Ishikawa (cell line): ENCODE measurements at regions not wholly inside any gene's neighbourhood (a gene's known extent, or its start where the extent isn't known, plus 50 kb on each side); places are given as distances from the start of the nearest gene placed in this dataset.

ENCODE experiments used
- CEBPB ChIP-seq: IDR thresholded peaks from 2 replicates; pipeline ENCODE4 v1.6.1; 2012
- CREB1 ChIP-seq: IDR thresholded peaks from 2 replicates; pipeline ENCODE4 v1.6.1; 2012; ENCODE audit warnings: low read depth
- EGR1 ChIP-seq: IDR thresholded peaks from 2 replicates; pipeline ENCODE4 v1.6.1; 2012
- EP300 ChIP-seq: IDR thresholded peaks from 2 replicates; pipeline ENCODE4 v1.6.1; 2012; ENCODE audit warnings: borderline replicate concordance
- FOXM1 ChIP-seq: IDR thresholded peaks from 2 replicates; pipeline ENCODE4 v1.6.1; 2012; ENCODE audit warnings: low read depth, borderline replicate concordance
- MAX ChIP-seq: IDR thresholded peaks from 2 replicates; pipeline ENCODE4 v1.6.1; 2012
- NFIC ChIP-seq: IDR thresholded peaks from 2 replicates; pipeline ENCODE4 v1.6.1; 2012
- RAD21 ChIP-seq: IDR thresholded peaks from 2 replicates; pipeline ENCODE4 v1.6.1; 2012; ENCODE audit warnings: low read depth
- TAF1 ChIP-seq: IDR thresholded peaks from 2 replicates; pipeline ENCODE4 v1.6.1; 2012; ENCODE audit warnings: low read depth, mild to moderate bottlenecking
- TCF12 ChIP-seq: IDR thresholded peaks from 2 replicates; pipeline ENCODE4 v1.6.1; 2012; ENCODE audit warnings: low read depth
- TEAD4 ChIP-seq: IDR thresholded peaks from 2 replicates; pipeline ENCODE4 v1.6.1; 2012
- YY1 ChIP-seq: IDR thresholded peaks from 2 replicates; pipeline ENCODE4 v1.6.1; 2012; ENCODE audit warnings: low read depth
- ZBTB7A ChIP-seq: IDR thresholded peaks from 2 replicates; pipeline ENCODE4 v1.6.1; 2012; ENCODE audit warnings: low read depth
- TF ChIP-seq, protein P1 (sequence below): IDR thresholded peaks from 2 replicates; pipeline ENCODE4 v1.6.1; 2012; ENCODE audit warnings: low read depth, mild to moderate bottlenecking
- TF ChIP-seq, protein P2 (sequence below): IDR thresholded peaks from 2 replicates; pipeline ENCODE4 v1.6.1; 2012

DNA sequence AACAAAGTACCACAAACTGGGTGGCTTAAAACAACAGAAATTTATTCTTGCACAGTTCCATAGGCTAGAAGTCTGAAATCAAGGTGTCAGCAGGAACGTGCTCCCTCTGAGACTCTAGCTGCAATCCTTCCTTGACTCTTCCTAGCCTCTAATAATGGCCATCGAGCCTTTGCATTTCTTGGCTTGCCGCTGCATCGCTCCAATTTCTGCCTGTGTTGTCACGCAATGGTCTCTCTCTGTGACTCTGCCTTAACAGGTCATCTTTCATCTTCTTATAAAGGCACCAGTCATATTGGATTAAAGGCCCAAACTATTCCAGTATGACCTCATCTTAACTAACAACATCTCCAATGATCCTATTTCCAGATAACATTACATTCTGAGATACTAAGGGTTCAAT lies 61.0 kb upstream of the FNDC3B start:
- TF ChIP-seq EGR1 (no peak), EP300 (no peak), TCF12 (no peak), RAD21 (no peak), CEBPB (no peak)
- TF ChIP-seq, protein P1, sequence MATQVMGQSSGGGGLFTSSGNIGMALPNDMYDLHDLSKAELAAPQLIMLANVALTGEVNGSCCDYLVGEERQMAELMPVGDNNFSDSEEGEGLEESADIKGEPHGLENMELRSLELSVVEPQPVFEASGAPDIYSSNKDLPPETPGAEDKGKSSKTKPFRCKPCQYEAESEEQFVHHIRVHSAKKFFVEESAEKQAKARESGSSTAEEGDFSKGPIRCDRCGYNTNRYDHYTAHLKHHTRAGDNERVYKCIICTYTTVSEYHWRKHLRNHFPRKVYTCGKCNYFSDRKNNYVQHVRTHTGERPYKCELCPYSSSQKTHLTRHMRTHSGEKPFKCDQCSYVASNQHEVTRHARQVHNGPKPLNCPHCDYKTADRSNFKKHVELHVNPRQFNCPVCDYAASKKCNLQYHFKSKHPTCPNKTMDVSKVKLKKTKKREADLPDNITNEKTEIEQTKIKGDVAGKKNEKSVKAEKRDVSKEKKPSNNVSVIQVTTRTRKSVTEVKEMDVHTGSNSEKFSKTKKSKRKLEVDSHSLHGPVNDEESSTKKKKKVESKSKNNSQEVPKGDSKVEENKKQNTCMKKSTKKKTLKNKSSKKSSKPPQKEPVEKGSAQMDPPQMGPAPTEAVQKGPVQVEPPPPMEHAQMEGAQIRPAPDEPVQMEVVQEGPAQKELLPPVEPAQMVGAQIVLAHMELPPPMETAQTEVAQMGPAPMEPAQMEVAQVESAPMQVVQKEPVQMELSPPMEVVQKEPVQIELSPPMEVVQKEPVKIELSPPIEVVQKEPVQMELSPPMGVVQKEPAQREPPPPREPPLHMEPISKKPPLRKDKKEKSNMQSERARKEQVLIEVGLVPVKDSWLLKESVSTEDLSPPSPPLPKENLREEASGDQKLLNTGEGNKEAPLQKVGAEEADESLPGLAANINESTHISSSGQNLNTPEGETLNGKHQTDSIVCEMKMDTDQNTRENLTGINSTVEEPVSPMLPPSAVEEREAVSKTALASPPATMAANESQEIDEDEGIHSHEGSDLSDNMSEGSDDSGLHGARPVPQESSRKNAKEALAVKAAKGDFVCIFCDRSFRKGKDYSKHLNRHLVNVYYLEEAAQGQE: no peak

DNA sequence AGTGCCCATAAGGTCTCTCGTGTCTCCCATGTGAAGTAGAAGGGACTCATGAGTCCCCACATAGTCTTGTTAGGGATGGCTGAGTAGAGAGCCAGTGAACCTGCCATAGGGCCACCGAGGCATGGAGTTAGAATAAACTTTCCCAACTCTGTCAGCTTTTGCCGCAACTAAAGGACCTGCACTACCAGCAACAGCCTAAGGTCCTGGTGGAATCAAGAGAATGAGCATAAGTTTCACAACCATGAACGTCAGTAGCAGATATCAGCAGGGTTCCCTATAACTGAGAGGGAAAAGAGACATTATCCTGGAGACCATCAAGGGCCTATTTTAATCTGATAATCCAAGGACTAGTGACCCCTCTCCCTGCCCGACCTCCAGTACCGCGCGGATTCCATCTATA lies 60.3 kb upstream of the FNDC3B start:
- TF ChIP-seq MAX (no peak), CREB1 (no peak), TEAD4 (no peak), ZBTB7A (no peak), EP300 (no peak), TAF1 (no peak), TCF12 (no peak), EGR1 (no peak), FOXM1 (no peak), CEBPB (no peak), RAD21 (no peak), YY1 (no peak)
- TF ChIP-seq, protein P2, sequence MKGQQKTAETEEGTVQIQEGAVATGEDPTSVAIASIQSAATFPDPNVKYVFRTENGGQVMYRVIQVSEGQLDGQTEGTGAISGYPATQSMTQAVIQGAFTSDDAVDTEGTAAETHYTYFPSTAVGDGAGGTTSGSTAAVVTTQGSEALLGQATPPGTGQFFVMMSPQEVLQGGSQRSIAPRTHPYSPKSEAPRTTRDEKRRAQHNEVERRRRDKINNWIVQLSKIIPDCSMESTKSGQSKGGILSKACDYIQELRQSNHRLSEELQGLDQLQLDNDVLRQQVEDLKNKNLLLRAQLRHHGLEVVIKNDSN: no peak
- TF ChIP-seq, protein P1: no peak

- TF ChIP-seq NFIC (no peak), YY1 (no peak), TEAD4 (no peak), TCF12 (no peak), FOXM1 (no peak), EGR1 (no peak), EP300 (no peak), TAF1 (no peak), MAX (no peak), RAD21 (no peak), CEBPB (no peak), CREB1 (no peak), ZBTB7A (no peak)
- TF ChIP-seq, protein P1: no peak
- TF ChIP-seq, protein P2: no peak
These were observed 58.7 kb upstream of the FNDC3B start for GRCh38 chr3:171980578-171981270.

DNA sequence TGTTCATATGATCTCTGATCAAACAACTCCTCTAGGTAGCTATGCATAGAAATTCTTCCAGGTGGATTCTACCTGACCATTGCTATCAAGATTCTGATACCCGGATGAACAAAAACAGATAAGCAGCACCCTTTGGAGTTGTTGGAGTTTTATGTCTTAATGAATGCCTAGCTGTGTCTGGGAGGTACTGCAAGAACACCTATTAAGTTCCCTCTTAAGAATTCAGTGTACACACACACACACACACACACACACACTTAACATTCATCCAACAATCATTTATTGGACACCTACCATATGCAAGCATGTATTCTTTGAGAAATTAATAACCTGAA lies 58.1 kb upstream of the FNDC3B start:
- TF ChIP-seq EGR1: no peak
- TF ChIP-seq, protein P2: no peak
- TF ChIP-seq EP300: no peak
- TF ChIP-seq NFIC: no peak
- no peak for TF ChIP-seq TCF12
- TF ChIP-seq CEBPB: no peak

GRCh38 chr3:171982828-171983227 lies 56.5 kb upstream of the FNDC3B start:
- TF ChIP-seq EP300 (peak; percentile 78; the same call in 1 of the 2 replicates), FOXM1 (0 out of 2 replicates have a peak, but pooled peaks have one; percentile 51), TAF1 (no peak), CREB1 (no peak), TCF12 (peak; percentile 46; the same call in 1 of the 2 replicates), YY1 (no peak), NFIC (peak; percentile 41; the same call in 1 of the 2 replicates), TEAD4 (peak; percentile 99), CEBPB (peak; percentile 49; the same call in 1 of the 2 replicates), EGR1 (no peak), ZBTB7A (no peak), MAX (no peak), RAD21 (no peak; the same call in 1 of the 2 replicates)
- TF ChIP-seq, protein P2: no peak
- TF ChIP-seq, protein P1: no peak
